ENCODE measurements at regions not wholly inside any gene's neighbourhood (a gene's known extent, or its start where the extent isn't known, plus 50 kb on each side); places are given as distances from the start of the nearest gene placed in this dataset.

GRCh38 chr10:107299606-107300005 lies 135.1 kb upstream of the SORCS1 start:
- POLR2A ChIA-PET (ENCODE audit: unreplicated experiment) = no interaction called here

More at GRCh38 chr10:107299606-107300005, 135.1 kb upstream of the SORCS1 start:
- no peaks in the 10 kb centered on the region for H3K27me3 ChIP-seq (ENCODE audit: control insufficient read depth, insufficient read depth, low read length)
- DNase-seq (no peak), ATAC-seq (ENCODE audit: low read depth) (no peak)
- H4K5ac ChIP-seq (ENCODE audit: low read depth, low read length) = no peak overlapping the region
- 33% methylated on average over 1 of the region's 2 CpGs; no CpG with 5 or more reads in 1 of the 2 experiments for WGBS, 2 experiments (ENCODE audit: extremely low coverage in 2 of 2, insufficient read length in 1 of 2)
- no peak overlapping the region for H2AK9ac ChIP-seq (replicated peaks; ENCODE audit: low read depth, low read length, poor library complexity)
- no peak overlapping the region for H2BK120ac ChIP-seq (ENCODE audit: low read depth, low read length)
- no peak overlapping the region for H2AK5ac ChIP-seq (ENCODE audit: low read depth, low read length)
- no peak overlapping the region for H3K23ac ChIP-seq (ENCODE audit: low read depth, low read length)
- BruUV-seq (replicated peaks) = no TSS peak
- dilution Hi-C loops (cut with HindIII; ENCODE audit: low sequenced_read_pairs, unreplicated experiment) (no loop called here), intact Hi-C loops (cut with micrococcal nuclease) (no loop called here), in situ Hi-C loops (cut with MboI; ENCODE audit: low sequenced_read_pairs) (no loop called here)
- H3K4ac ChIP-seq (ENCODE audit: low read depth, low read length) = no peak overlapping the region
- H3K4me1 ChIP-seq (ENCODE audit: control insufficient read depth, insufficient read depth, low read length) = no peaks in the 10 kb centered on the region
- no peak overlapping the region for H3K14ac ChIP-seq (replicated peaks; ENCODE audit: low read depth, low read length)
- H3K4me2 ChIP-seq (ENCODE audit: low read depth, low read length) = no peak overlapping the region
- no peak overlapping the region for H2BK20ac ChIP-seq (ENCODE audit: low read depth, low read length)
- no peak overlapping the region for H3K27ac ChIP-seq (ENCODE audit: insufficient read depth, low read length)
- H3K36me3 ChIP-seq (ENCODE audit: control insufficient read depth, insufficient read depth, low read length) = no peaks in the 10 kb centered on the region
- peaks cover 6% of the 10 kb centered on the region; the same call in 1 of the 2 replicates for H3K9me3 ChIP-seq (ENCODE audit: control insufficient read depth, insufficient read depth, low read length)
- H4K8ac ChIP-seq (ENCODE audit: low read depth in 2 of 2, low read length in 2 of 2) = no peak overlapping the region
- H4K20me1 ChIP-seq (ENCODE audit: insufficient read depth, low read length) = no peaks in the 10 kb centered on the region
- H2BK5ac ChIP-seq (ENCODE audit: low read depth, low read length, poor library complexity, severe bottlenecking) = no peak overlapping the region
- no peak overlapping the region for H3K18ac ChIP-seq (ENCODE audit: low read depth, low read length)
- no peak overlapping the region for H4K91ac ChIP-seq (ENCODE audit: insufficient read depth, low read depth, low read length)
- H3K79me1 ChIP-seq (ENCODE audit: low read depth in 1 of 2, low read length in 2 of 2) = no peaks in the 10 kb centered on the region
- no peak overlapping the region for H2BK15ac ChIP-seq (ENCODE audit: low read depth, low read length)
- H2AFZ ChIP-seq (replicated peaks; ENCODE audit: low read length, poor library complexity) = no peak overlapping the region
- no peaks in the 10 kb centered on the region for H3K9me1 ChIP-seq (ENCODE audit: insufficient read depth, low read length)
- H3K56ac ChIP-seq (ENCODE audit: extremely low read depth, insufficient read depth, low read length) = no peak overlapping the region
- no peak overlapping the region for H3K9ac ChIP-seq (ENCODE audit: low read depth, low read length)
- no peak overlapping the region for H3K4me3 ChIP-seq (ENCODE audit: insufficient read depth, low read depth, low read length)
- no peak for TF ChIP-seq MXI1 (IDR thresholded peaks at IDR 0.05; ENCODE audit: borderline replicate concordance, low read depth, low read length)
- TF ChIP-seq RFX5 (IDR thresholded peaks at IDR 0.05; ENCODE audit: low read depth, low read length) = no peak
- no peak for TF ChIP-seq RAD21 (IDR thresholded peaks at IDR 0.05; ENCODE audit: low read length)
- TF ChIP-seq NFE2L2 (IDR thresholded peaks at IDR 0.05; ENCODE audit: low read depth, low read length) = no peak
- TF ChIP-seq USF2 (IDR thresholded peaks at IDR 0.05; ENCODE audit: low read depth, low read length) = no peak
- no peak for TF ChIP-seq MAZ (IDR thresholded peaks at IDR 0.05; ENCODE audit: borderline replicate concordance, low read depth, low read length)
- no peak for TF ChIP-seq CEBPB (IDR thresholded peaks at IDR 0.05; ENCODE audit: low read depth, low read length)
- TF ChIP-seq POLR2A (IDR thresholded peaks at IDR 0.05; ENCODE audit: low read depth, low read length) = no peak
- no peak for TF ChIP-seq FOS (IDR thresholded peaks at IDR 0.05; ENCODE audit: low read depth, low read length)
- no peak for TF ChIP-seq RCOR1 (IDR thresholded peaks at IDR 0.05; ENCODE audit: insufficient replicate concordance, low read length)
- CTCF ChIA-PET = no interaction called here

Data from IMR-90 (cell line).